T-helper 9 cell (primary cell): ENCODE measurements at regions not wholly inside any gene's neighbourhood (a gene's known extent, or its start where the extent isn't known, plus 50 kb on each side); places are given as distances from the start of the nearest gene placed in this dataset.

ENCODE experiments used
- DNase-seq: peaks from one replicate; pipeline ENCODE4 v3.0.0-alpha.2; 2020

- no peak for DNase-seq
Observed at GRCh38 chr7:10038351-10038750, 935.3 kb upstream of the PHF14 start.

DNA sequence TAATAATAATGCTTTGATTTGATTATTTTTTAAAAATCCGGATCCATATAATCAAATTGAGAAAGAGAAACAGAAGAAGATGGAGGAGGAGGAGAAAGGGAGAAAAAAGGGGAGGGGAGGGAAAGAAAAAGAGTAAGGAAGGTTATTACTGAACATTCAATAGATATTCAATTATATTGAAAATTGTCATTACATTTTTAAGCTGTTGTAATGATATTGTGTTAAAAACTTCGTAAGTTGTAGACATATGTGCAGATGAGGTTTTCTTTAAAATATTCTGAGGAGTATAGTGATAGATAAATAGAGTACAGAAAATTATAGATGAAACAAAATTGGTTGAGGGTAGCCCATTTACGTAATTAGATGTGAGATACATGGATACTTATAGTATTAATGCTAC lies 933.0 kb upstream of the PHF14 start:
- no peak for DNase-seq

GRCh38 chr7:10070899-10071298 lies 902.8 kb upstream of the PHF14 start:
- DNase-seq, result no peak

DNA sequence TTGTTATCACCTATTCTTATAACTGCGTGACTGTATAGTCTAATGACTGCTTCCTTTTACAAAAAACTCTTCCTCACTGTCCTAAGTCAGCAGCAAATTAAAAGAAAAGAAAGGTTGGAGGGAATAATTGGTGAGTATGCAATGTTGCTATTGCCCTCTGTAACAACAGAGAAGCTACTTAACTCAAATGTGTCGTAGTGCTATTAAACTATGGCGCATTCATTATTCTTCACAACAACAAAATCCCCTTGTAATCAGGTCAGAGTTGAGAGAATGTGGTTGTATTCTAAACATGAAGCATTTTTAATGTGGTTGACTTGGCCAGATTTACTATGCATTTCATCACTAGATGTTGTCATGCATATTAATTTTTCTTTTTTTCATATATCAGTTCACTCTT lies 897.8 kb upstream of the PHF14 start:
- DNase-seq, result no peak

GRCh38 chr7:10076660-10077300 lies 896.9 kb upstream of the PHF14 start:
- no peak for DNase-seq

DNA sequence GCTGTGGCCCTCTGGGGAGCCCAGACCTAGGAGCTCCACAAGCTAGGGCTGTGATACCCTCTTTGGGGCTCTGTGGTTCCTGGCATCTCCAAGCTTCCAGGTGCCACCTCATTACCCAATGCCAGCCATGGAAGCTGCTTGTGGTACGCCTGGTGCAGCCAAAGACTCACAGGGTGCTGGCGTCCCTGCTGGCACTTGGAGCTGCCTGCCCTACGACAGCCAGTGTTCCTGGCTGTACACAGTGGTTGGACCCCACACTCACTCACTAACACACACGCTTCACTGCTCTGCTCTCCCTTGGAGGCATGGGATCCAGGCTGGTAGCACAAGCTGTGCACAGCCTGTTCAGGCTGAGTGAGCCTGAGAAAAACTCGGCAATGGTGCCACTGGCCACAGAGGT lies 894.1 kb upstream of the PHF14 start:
- no peak for DNase-seq

GRCh38 chr7:10082896-10083295 lies 890.8 kb upstream of the PHF14 start:
- DNase-seq, result no peak

GRCh38 chr7:10083766-10084165 lies 889.9 kb upstream of the PHF14 start:
- DNase-seq, result no peak

GRCh38 chr7:10085231-10085630 lies 888.4 kb upstream of the PHF14 start:
- no peak for DNase-seq

GRCh38 chr7:10100572-10100971 lies 873.1 kb upstream of the PHF14 start:
- DNase-seq, result no peak

DNA sequence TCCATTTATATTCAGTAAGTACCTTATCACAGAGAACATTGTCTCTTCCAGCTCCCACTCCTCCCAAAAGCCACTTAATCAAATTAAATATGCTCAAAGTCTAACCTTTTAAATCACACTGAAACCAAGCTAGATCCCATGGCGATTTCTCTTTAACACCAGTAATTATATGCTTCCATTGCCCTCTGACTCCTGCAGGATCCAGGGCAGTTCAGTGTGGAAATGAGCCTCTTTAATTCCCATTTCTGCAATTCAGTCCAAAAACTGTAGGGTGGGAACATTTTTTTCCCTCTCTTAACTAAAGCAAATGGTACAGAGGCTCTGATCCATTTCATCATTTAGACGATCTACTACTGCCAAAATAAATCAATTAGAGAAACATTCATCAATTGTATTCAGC lies 872.3 kb upstream of the PHF14 start:
- no peak for DNase-seq

GRCh38 chr7:10104292-10104691 lies 869.4 kb upstream of the PHF14 start:
- DNase-seq, result no peak

GRCh38 chr7:10106609-10107008 lies 867.1 kb upstream of the PHF14 start:
- no peak for DNase-seq

DNA sequence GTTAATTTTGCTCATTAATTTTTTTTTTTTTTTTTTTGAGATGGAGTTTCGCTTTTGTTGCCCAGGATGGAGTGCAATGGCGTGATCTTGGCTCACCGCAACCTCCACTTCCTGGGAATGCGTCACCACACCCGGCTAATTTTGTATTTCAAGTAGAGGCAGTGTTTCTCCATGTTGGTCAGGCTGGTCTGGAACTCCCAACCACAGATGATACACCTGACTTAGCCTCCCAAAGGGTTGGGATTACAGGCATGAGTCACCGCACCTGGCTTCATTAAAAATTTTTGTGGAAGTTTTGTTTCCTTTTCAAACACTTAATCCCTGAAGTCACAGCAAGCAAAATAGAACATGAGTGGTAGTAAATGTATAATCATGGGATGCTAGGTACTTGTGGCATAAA lies 857.2 kb upstream of the PHF14 start:
- DNase-seq, result no peak

DNA sequence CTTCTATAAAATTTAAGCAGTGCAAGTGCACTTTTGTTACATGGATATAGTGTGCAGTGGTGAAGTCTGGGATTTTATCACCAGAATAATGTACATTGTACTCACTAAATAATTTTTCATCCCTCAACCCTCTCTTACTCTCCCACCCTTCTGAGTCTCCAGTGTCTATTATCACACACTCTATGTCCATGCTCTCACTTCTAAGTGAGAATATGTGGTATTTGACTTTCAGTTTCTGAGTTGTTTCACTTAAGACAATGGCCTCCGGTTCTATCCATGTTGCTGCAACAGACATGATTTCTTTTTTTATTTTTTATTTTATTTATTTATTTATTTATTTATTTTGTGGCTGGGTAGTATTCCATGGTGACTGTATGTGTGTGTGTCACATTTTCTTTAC lies 855.9 kb upstream of the PHF14 start:
- DNase-seq, result no peak

- no peak for DNase-seq
Observed at GRCh38 chr7:10120936-10121335, 852.7 kb upstream of the PHF14 start.

- DNase-seq, result no peak
Observed at GRCh38 chr7:10121631-10122030, 852.0 kb upstream of the PHF14 start.

- DNase-seq, result no peak
Observed at GRCh38 chr7:10122551-10123100, 851.0 kb upstream of the PHF14 start.

- DNase-seq, result no peak
Observed at GRCh38 chr7:10128748-10129147, 844.9 kb upstream of the PHF14 start.

- DNase-seq, result no peak
Observed at GRCh38 chr7:10138087-10138854, 835.4 kb upstream of the PHF14 start.

DNA sequence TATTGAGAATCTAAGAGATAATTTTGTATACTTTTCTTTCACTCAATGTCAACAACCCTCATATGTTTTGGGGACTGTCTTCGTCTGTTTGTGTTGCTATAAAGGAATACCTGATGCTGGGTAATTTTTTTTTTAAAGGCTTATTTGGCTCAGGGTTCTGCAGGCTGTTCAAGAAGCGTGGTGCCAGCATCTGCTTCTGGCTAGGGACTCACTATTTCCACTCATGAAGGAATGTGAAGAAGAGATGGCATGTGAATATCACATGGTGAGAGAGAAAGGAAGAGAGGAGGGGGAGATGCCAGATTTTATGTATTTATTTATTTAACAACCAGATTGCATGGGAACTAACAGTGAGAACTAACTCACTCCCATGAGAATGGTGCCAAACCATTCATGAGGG lies 827.4 kb upstream of the PHF14 start:
- no peak for DNase-seq

GRCh38 chr7:10156972-10157371 lies 816.7 kb upstream of the PHF14 start:
- DNase-seq, result no peak

DNA sequence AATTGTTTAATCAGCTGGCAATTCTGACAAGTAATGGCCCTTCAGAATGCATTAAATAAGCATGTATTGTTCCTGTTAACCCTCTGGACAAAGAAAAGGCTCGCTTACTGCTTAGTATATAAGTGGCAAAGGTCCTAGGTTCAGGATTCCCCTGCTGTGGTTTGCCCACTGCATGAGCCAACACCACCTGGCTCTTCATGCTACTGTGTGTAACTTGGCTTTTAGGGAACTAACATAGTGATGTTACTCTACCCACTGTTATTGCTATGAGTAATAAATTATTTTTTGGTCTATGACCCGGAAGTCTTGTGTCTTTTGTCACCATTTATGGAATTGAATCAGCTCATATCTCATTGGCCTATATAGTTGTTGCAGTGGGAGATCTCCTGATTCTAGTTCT lies 791.7 kb upstream of the PHF14 start:
- DNase-seq, result no peak

DNA sequence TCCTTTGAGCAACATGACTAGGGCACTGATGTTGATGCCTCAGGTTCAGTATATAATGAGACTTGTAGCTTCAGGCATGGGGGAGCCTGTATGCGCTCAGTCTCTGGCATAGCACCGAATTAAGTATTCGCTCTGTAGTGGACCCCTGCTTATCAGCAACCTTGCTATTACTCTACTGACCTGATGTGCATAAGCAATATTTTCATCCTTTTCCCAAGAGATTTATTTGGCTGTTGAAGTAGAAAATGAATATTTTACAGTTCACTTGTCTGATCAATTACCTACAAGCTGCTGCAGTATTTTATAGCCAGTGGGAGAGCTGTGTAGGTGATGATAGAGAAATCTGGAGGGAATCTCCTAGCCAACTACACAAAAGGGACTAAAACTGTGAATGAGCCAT lies 781.6 kb upstream of the PHF14 start:
- no peak for DNase-seq

GRCh38 chr7:10205696-10206095 lies 768.0 kb upstream of the PHF14 start:
- DNase-seq, result no peak
